HG03520 (cell line): ENCODE measurements at regions not wholly inside any gene's neighbourhood (a gene's known extent, or its start where the extent isn't known, plus 50 kb on each side); places are given as distances from the start of the nearest gene placed in this dataset.

Experiments
- ATAC-seq: cut with Tn5 transposase; IDR thresholded peaks from one replicate; pipeline ENCODE4 v1.9.1; 2021; ENCODE audit warnings: mild to moderate bottlenecking, moderate library complexity; ENCODE audit not compliant: unreplicated experiment

- peak; percentile 60 for ATAC-seq
Observed at GRCh38 chr2:211049321-211050018, 493.1 kb downstream of the CPS1 start.

GRCh38 chr2:211055438-211055837 lies 499.0 kb downstream of the CPS1 start:
- no peak for ATAC-seq

GRCh38 chr2:211061612-211062296 lies 505.4 kb downstream of the CPS1 start:
- ATAC-seq = no peak

DNA sequence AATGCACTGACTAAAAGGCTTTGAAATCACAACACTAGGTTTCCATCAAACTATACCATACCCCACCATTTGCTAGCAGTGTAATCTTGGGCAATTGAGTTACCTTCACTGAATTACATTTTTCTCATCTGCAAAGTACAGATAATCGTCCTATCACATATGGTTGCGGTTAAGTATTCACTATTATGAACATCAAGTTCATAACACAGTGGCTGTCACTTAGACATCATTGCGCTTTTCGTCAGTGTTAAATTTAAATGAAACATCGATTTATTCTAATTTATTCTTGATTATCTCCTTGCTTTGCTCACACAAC lies 505.9 kb downstream of the CPS1 start:
- ATAC-seq = no peak

DNA sequence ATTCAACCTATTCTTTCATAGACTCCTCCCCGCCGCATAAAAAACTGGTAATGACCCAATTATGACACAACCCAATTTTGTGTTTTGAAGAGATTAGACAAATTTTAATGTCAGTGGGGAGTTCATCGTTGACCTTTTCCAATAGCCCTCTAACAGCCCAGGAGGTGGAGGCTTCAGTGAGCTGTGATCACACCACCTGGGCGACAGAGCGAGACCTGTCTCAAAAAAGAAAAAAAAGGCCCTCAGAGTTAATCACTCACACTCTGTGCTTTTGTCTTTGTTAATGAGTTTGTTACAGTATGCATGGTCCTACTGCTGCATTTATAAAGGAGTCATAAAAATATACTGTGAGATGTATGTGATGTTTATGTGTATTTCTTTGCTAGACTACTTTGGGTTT lies 510.6 kb downstream of the CPS1 start:
- no peak for ATAC-seq

- ATAC-seq = no peak
Observed at GRCh38 chr2:211068108-211068780, 511.8 kb downstream of the CPS1 start.

- ATAC-seq = no peak
Observed at GRCh38 chr2:211070547-211070946, 514.1 kb downstream of the CPS1 start.

- no peak for ATAC-seq
Observed at GRCh38 chr2:211077216-211077767, 520.9 kb downstream of the CPS1 start.

DNA sequence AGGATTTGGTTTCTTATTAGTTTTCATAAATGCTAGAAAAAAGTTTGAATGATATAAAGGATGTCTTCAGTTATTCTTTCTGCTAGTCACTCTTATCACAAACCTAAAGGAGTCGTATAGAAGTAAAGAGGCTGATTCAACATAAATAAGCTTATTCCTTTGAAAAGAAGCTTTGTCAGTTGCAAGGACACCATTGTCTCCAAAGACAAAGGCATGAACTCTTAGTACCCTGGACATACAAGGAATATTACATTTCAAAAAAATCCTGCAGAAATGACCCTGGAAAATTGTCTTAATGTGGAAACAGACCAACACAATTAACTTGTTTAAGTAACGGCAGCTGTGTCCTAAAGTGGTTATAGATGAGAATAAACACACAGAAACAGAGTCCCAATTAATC lies 528.0 kb downstream of the CPS1 start:
- ATAC-seq = no peak

DNA sequence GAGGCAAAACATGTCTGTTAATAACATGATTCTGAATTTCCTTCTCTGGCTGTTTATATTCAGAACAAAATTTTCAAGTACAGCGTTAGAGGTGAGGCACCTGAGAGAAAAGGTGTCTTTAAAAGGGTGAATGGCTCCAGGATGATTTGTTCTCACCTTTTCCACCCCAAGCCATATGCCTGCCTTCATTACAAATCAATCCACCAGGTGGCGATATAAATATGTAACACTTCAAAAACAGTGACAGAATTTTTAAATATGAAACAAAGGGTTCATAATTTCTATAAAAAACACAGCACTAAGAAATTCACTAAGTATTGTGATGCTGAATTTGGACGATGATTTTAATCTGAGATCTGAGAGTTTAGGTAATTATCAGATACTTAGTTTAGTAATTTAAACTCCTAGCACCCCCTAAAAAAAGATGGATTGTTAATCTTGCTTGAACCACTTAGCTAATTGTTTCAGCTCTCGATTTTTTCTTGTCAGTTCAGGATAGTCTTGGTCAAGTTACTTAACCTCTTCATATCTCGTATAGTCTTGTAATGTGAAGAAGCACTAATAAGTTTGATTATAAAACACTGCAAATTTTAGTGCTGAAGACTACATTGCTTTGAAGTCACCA lies 528.8 kb downstream of the CPS1 start:
- peak; percentile 74 for ATAC-seq

DNA sequence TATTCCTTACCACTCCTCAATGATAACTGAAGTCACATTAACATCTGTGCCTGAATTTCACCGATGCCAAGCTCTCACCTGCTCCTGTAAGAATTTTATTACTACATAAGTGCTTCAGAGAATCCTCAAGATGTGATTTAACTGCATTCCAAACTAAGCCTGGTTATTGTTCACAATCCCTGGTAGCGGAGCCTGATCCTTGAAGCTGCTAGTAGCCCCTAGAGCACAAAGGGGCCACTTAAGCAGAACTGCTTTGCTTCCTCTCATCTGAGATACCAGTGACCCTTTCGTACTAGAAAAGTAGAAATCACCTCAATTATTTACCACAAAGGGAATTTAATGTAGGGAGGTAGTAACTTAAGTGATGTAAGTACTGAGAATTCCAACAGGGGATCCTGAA lies 529.6 kb downstream of the CPS1 start:
- no peak for ATAC-seq

GRCh38 chr2:211089127-211089526 lies 532.7 kb downstream of the CPS1 start:
- no peak for ATAC-seq

- ATAC-seq = peak; percentile 82
Observed at GRCh38 chr2:211093743-211094303, 537.4 kb downstream of the CPS1 start.

DNA sequence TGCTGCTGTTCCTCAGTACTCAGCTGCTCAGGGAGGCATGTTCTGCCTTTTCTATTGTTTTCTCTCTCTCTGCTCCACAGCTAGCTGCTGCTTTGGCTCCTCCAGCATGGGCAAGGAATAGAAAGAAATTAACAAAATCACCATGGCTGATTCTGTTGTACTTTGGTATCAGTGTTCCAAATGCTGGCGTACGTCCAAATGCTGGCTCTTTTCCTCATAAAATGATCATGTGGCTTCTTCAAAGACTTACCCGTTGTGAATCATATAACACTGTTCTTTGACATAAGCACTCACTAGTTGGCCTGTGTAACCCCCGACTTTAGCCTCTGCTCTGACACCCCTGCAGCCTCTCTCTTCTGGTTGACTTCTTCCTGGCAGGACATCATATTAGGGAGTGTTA lies 547.6 kb downstream of the CPS1 start:
- ATAC-seq = no peak

DNA sequence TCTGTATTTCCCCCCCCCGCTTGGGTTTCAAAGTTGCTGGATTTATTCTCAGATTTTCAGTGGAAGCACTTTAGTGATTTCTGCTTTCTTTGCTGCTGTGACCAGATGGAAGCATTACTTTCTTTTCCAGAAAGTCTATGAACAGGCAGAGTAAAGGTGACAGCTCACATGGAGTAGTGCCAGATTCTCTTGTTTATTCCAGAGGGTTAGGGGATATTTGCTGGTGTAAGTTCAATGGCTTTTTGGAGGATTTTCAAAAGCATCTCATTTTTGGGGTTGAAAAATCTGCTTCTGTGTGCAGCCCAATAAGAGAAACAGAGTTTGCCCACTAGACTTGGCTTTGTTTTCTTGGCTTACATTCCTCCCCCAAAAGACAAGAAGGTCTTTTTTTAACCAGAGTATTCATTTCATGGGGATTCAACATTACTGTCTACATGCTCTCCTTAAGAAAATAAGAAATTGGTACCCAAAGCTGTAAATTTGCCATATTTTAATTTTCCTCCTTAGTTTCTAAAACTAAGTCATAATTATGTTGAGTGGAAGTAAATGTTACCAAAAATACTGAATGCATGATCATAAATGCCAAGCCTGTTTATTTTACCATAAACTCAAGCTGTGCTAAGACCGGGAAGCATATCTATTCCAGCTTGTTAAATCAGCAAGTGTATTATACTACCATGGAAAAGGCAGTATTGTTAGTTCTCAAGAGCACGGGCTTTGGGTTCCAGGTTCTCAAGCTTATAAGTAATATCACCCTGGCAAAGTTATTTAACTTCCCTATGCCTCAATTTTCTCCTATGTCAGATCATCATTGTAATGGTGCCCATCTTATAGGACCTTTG lies 557.2 kb downstream of the CPS1 start:
- no peak for ATAC-seq

- ATAC-seq = no peak
Observed at GRCh38 chr2:211114826-211115455, 558.5 kb downstream of the CPS1 start.

GRCh38 chr2:211117026-211117425 lies 560.6 kb downstream of the CPS1 start:
- no peak for ATAC-seq

DNA sequence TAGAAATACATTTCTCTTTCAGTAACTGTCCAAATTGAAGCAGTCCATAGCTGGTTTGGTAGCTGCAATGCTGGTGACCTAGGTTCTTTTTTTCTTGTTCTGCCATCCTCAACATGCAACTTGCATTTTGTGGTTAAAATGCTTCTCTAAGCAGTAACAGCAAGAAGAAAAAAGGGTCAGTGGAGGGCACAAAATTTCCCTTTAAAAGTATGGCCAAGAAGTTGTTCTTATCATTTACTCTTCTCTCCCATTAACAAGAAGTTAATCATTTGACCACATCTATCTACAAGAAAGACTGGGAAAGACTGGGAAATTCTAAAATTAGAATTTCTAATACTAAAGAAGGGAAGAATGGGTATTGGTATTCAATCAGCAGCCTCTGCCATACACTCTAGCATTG lies 569.9 kb downstream of the CPS1 start:
- ATAC-seq = no peak

DNA sequence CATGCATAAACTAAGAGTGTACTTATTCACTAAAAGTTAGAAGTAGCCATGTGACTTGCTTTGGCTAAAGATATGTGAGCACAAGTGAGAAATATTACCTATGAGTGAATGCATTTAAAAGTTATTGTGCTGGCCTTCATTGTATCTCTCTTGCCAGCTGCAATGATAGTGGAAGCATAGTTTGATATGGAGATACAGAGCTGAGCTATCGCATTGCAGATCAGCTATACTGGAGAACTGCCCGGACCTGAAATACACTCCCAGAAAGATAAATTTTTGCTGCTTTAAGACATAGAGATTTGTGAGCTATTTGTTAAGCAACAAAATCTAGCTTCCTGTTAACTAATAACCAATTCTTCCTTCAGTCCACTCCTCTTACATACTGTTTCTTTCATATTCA lies 571.1 kb downstream of the CPS1 start:
- no peak for ATAC-seq

- no peak for ATAC-seq
Observed at GRCh38 chr2:211128287-211128686, 571.9 kb downstream of the CPS1 start.
